ENCODE measurements at regions not wholly inside any gene's neighbourhood (a gene's known extent, or its start where the extent isn't known, plus 50 kb on each side); places are given as distances from the start of the nearest gene placed in this dataset.

DNA sequence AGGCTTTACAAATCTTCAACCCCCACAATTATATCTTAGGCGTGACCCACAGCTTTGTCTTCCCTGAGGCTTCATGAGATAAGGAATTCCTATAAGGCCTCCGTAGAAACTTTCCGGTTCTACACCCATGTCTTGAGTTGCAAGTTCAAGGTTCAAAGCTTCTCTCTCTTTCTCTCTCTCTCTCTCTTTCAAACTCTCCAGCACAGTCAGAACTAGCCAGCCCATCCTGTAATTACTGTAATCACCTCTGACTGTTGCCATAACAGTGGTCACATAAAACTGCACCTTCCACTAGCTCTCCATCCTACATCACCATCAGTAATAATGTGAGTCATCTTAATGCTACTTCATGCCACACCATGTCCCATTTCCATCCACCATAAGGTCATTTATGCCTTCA lies 90.0 kb upstream of the NFASC start:
- H3K4me3 Mint-ChIP-seq = no peak overlapping the region
- peaks cover 3% of the 10 kb centered on the region in 2 experiments for H3K4me1 Mint-ChIP-seq
- no peaks in the 10 kb centered on the region for H3K4me1 ChIP-seq (ENCODE audit: insufficient read depth, low read length)
- no peak overlapping the region for H2BK20ac ChIP-seq (ENCODE audit: low read depth, low read length, poor library complexity, severe bottlenecking)
- no peak overlapping the region for H2BK15ac ChIP-seq (ENCODE audit: low read depth, low read length)
- H3K27me3 ChIP-seq (ENCODE audit: insufficient read depth, low read length) = no peaks in the 10 kb centered on the region
- peaks cover 0 to 4% of the 10 kb centered on the region in 2 experiments; a peak in 2 of 5 replicates for H3K9me3 Mint-ChIP-seq
- no peak overlapping the region for H3K4me2 ChIP-seq (ENCODE audit: insufficient read depth, insufficient read length, low read length)
- no peak overlapping the region for H3K56ac ChIP-seq (ENCODE audit: insufficient read length, low read depth, low read length)
- H3K14ac ChIP-seq (ENCODE audit: insufficient read depth, low read length) = no peak overlapping the region
- no peak for DNase-seq
- WGBS (ENCODE audit: extremely low coverage, insufficient read length, low lambda C conversion rate) = no CpG with 5 or more reads among the region's 3 CpGs
- H4K8ac ChIP-seq (replicated peaks; ENCODE audit: insufficient read length, low read depth, low read length) = no peak overlapping the region
- no peaks in the 10 kb centered on the region for H3K79me2 ChIP-seq (ENCODE audit: insufficient read depth, low read length)
- H3K23me2 ChIP-seq (ENCODE audit: insufficient read length, low read depth, low read length, poor library complexity, severe bottlenecking) = no peaks in the 10 kb centered on the region
- no peak overlapping the region for H2BK5ac ChIP-seq (ENCODE audit: insufficient read length, low read length)
- H3K18ac ChIP-seq (ENCODE audit: insufficient read length, low read depth, low read length) = no peak overlapping the region
- no peak overlapping the region for H3K27ac Mint-ChIP-seq
- no peak overlapping the region for H4K5ac ChIP-seq (ENCODE audit: insufficient read length, low read depth, low read length)
- TF ChIP-seq, protein P1, sequence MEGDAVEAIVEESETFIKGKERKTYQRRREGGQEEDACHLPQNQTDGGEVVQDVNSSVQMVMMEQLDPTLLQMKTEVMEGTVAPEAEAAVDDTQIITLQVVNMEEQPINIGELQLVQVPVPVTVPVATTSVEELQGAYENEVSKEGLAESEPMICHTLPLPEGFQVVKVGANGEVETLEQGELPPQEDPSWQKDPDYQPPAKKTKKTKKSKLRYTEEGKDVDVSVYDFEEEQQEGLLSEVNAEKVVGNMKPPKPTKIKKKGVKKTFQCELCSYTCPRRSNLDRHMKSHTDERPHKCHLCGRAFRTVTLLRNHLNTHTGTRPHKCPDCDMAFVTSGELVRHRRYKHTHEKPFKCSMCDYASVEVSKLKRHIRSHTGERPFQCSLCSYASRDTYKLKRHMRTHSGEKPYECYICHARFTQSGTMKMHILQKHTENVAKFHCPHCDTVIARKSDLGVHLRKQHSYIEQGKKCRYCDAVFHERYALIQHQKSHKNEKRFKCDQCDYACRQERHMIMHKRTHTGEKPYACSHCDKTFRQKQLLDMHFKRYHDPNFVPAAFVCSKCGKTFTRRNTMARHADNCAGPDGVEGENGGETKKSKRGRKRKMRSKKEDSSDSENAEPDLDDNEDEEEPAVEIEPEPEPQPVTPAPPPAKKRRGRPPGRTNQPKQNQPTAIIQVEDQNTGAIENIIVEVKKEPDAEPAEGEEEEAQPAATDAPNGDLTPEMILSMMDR (conservative IDR thresholded peaks at IDR 0.05) = no peak
- no peaks in the 10 kb centered on the region for H3K36me3 Mint-ChIP-seq (ENCODE audit: insufficient read depth in 1 of 3, low read depth in 3 of 3)
- no peaks in the 10 kb centered on the region for H3K9me3 ChIP-seq (ENCODE audit: control insufficient read depth, low read depth, low read length)
- no peak overlapping the region for H2AFZ ChIP-seq (ENCODE audit: low read length)
- peaks cover 6% of the 10 kb centered on the region for H3K27me3 Mint-ChIP-seq (ENCODE audit: low read depth)
- H3K4ac ChIP-seq (ENCODE audit: low read depth, low read length) = no peak overlapping the region
- no peaks in the 10 kb centered on the region for H3K79me1 ChIP-seq (ENCODE audit: insufficient read depth, low read depth, low read length, poor library complexity, severe bottlenecking)
- no peak overlapping the region for H3K9ac ChIP-seq (ENCODE audit: extremely low read depth, insufficient read length, low read length)
- no peak overlapping the region for H2BK12ac ChIP-seq (ENCODE audit: insufficient read length, low read depth, low read length)
- no peak overlapping the region for H2BK120ac ChIP-seq (ENCODE audit: low read depth, low read length, poor library complexity, severe bottlenecking)
- no peaks in the 10 kb centered on the region for H4K20me1 ChIP-seq (ENCODE audit: control insufficient read depth, insufficient read depth, insufficient read length)
- no peak overlapping the region for H4K91ac ChIP-seq (ENCODE audit: insufficient read length, low read depth, low read length)
- no peak overlapping the region for H2AK5ac ChIP-seq (ENCODE audit: insufficient read length, low read length)
- no peak overlapping the region for H3K27ac ChIP-seq (ENCODE audit: insufficient read length, low read depth, low read length)
- H3K23ac ChIP-seq (ENCODE audit: insufficient read length, low read depth, low read length) = no peak overlapping the region
- H3T11ph ChIP-seq (ENCODE audit: low read length) = no peak overlapping the region
